Muscle layer of duodenum (tissue), 2 donors: ENCODE measurements at regions not wholly inside any gene's neighbourhood (a gene's known extent, or its start where the extent isn't known, plus 50 kb on each side); places are given as distances from the start of the nearest gene placed in this dataset.

Experiments
- H3K27ac ChIP-seq: one replicate; pipeline ENCODE4 v1.7.0; 2013; ENCODE audit warnings: mild to moderate bottlenecking, low read length
- H3K27me3 ChIP-seq: one replicate; pipeline ENCODE4 v1.7.0; 2013; ENCODE audit warnings: low read depth, mild to moderate bottlenecking, control low read depth, low read length
- H3K36me3 ChIP-seq, 2 donors: one replicate each; pipeline ENCODE4 v1.7.0; 2013; ENCODE audit warnings: low read length in 2 of 2, control low read depth in 1 of 2, mild to moderate bottlenecking in 1 of 2; ENCODE audit not compliant: insufficient read depth in 2 of 2, control insufficient read depth in 1 of 2
- H3K4me1 ChIP-seq, 2 donors: one replicate each; pipeline ENCODE4 v1.7.0; 2013; ENCODE audit warnings: low read length in 2 of 2, mild to moderate bottlenecking in 2 of 2, control low read depth in 1 of 2, moderate library complexity in 1 of 2; ENCODE audit not compliant: insufficient read depth in 2 of 2, control insufficient read depth in 1 of 2
- H3K4me3 ChIP-seq, 2 donors: one replicate each; pipeline ENCODE4 v1.7.0; 2013; ENCODE audit warnings: low read length in 2 of 2, low read depth in 1 of 2, mild to moderate bottlenecking in 1 of 2
- H3K9me3 ChIP-seq, 2 donors: one replicate each; pipeline ENCODE4 v1.7.0; 2013; ENCODE audit warnings: low read length in 2 of 2, control low read depth in 1 of 2, mild to moderate bottlenecking in 1 of 2; ENCODE audit not compliant: control insufficient read depth in 1 of 2
- donor health status: healthy.

DNA sequence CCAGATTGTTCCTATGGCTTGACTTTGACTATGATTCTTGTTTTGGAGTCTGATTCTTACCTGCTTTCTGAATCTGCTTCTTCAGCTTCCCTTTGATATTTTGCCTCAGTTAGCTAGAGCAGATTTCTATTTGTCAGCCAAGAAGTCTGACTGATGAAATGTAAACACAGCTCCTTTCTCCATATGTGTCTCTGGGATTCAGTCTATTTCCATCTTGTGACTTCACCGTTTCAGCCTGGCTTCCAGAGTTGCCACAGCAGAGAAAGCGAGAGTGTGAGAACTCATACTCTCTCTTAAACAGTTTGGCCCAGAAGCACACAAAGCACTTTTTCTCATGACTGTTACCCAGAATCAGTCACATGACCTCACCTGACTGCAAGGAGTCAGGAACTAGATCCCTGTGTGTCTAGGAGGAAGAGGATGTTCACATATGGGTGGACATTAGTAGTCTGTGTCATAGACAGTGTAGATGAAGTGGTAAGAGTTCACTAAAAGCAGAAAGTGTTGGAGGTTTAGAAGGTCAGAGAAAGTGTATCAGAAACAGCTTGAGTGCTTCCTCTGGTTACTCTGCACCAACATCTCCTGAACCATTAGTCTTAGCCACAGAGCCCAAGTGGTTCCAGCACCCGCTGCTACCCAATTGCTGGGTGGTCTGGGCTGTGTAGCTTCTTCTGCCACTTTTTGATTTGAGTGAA, 103.4 kb upstream of the CDK6 start:
- Histone ChIP-seq H3K4me1 (no peaks in the 10 kb centered on the region), H3K27me3 (no peaks in the 10 kb centered on the region), H3K27ac (no peak overlapping the region), H3K36me3 (no peaks in the 10 kb centered on the region), H3K4me3 (no peak overlapping the region), H3K9me3 (peaks cover 0 to 11% of the 10 kb centered on the region in 2 donors)

GRCh38 chr7:92934096-92934495, 97.7 kb upstream of the CDK6 start:
- Histone ChIP-seq H3K27me3 (no peaks in the 10 kb centered on the region), H3K4me3 (no peak overlapping the region), H3K27ac (no peak overlapping the region), H3K9me3 (peaks cover 4 to 12% of the 10 kb centered on the region in 2 donors), H3K36me3 (no peaks in the 10 kb centered on the region), H3K4me1 (no peaks in the 10 kb centered on the region)

DNA sequence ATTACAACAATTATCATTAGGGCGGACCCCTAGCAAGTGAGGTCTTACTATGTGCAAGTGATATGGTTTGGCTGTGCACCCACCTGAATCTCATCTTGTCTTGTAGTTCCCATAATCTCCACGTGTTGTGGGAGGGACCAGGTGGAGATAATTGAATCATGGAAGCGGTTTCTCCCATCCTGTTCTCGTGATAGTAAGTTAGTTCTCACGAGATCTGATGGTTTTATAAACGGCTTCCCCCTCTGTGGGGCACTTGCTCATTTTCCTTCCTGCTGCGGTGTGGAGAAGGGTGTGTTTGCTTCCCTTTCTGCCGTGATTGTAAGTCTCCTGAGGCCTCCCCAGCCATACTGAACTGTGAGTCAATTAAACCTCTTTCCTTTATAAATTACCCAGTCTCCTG, 96.1 kb upstream of the CDK6 start:
- Histone ChIP-seq H3K4me1 (no peaks in the 10 kb centered on the region), H3K4me3 (no peak overlapping the region), H3K27ac (no peak overlapping the region), H3K9me3 (peaks cover 4 to 12% of the 10 kb centered on the region in 2 donors), H3K36me3 (no peaks in the 10 kb centered on the region), H3K27me3 (no peaks in the 10 kb centered on the region)

GRCh38 chr7:92930404-92930803, 94.0 kb upstream of the CDK6 start:
- Histone ChIP-seq H3K36me3 (no peaks in the 10 kb centered on the region), H3K27ac (no peak overlapping the region), H3K27me3 (no peaks in the 10 kb centered on the region), H3K9me3 (peaks cover 4 to 12% of the 10 kb centered on the region in 2 donors), H3K4me1 (no peaks in the 10 kb centered on the region), H3K4me3 (no peak overlapping the region)

DNA sequence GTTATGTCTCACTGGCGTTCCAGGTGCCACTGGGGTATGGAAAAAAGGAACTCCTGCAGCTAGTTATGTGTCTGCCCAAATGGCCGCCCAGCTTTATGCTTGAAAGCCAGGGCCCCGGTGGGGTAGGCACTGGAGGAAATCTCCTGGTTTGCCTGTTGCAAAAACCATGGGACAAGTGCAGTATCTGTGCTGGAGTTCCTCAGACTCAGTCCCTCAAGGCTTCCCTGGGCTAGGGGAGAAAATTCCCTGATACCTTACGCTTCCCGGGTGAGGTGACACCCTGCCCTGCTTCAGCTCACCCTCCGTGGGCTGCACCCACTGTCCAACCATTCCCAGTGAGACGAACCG, 90.3 kb upstream of the CDK6 start:
- Histone ChIP-seq H3K4me3 (no peak overlapping the region), H3K36me3 (no peaks in the 10 kb centered on the region), H3K27me3 (no peaks in the 10 kb centered on the region), H3K9me3 (peaks cover 4 to 12% of the 10 kb centered on the region in 2 donors), H3K4me1 (no peaks in the 10 kb centered on the region), H3K27ac (no peak overlapping the region)

- Histone ChIP-seq H3K36me3 (no peaks in the 10 kb centered on the region), H3K27me3 (no peaks in the 10 kb centered on the region), H3K4me1 (no peaks in the 10 kb centered on the region), H3K27ac (no peak overlapping the region), H3K9me3 (peaks cover 4 to 12% of the 10 kb centered on the region in 2 donors), H3K4me3 (no peak overlapping the region)
Measured at GRCh38 chr7:92925876-92926696, 89.7 kb upstream of the CDK6 start.

DNA sequence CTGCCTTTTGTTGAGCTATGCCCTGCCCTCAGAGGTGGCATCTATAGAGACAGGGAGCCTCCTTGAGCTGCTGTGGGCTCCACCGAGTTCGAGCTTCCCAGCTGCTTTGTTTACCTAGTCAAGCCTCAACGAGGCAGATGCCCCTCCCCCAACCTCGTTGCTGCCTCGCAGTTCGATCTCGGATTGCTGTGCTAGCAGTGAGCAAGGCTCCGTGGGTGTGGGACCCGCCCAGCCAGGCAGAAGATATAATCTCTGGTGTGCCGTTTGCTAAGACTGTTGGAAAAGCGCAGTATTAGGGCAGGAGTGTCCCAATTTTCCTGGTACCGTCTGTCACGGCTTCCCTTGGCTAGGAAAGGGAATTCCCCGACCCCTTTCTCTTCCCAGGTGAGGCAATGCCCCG, 88.4 kb upstream of the CDK6 start:
- Histone ChIP-seq H3K27me3 (no peaks in the 10 kb centered on the region), H3K4me3 (no peak overlapping the region), H3K27ac (no peak overlapping the region), H3K9me3 (peaks cover 0 to 6% of the 10 kb centered on the region in 2 donors), H3K36me3 (no peaks in the 10 kb centered on the region), H3K4me1 (no peaks in the 10 kb centered on the region)

GRCh38 chr7:92917230-92917629, 80.9 kb upstream of the CDK6 start:
- H3K27ac ChIP-seq = no peak overlapping the region
- no peaks in the 10 kb centered on the region for H3K36me3 ChIP-seq
- no peaks in the 10 kb centered on the region for H3K9me3 ChIP-seq
- no peak overlapping the region for H3K4me3 ChIP-seq
- no peaks in the 10 kb centered on the region for H3K27me3 ChIP-seq
- peaks cover 0 to 8% of the 10 kb centered on the region in 2 donors for H3K4me1 ChIP-seq

DNA sequence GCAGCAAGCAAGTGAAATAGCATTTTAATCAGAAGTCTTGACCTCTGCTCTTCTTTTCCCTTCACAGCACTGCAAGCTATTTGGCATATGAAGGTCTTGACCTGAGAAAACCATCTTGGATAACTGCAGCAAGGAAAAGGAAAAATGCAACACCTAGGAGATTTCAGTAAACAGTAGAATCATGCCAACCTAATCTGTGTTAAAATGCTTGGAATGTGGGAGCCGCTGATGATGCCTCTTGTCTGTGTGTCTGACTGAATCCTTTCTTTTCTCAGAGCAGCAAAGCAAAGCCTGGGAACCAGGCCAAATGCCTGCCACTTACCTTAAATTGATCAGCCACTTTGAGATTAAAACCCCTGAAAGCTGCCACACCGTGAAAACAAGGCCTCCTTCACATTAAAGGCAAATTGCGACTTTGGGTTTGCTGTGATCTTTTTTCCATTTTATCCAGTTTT, 80.4 kb upstream of the CDK6 start:
- Histone ChIP-seq H3K27me3 (no peaks in the 10 kb centered on the region), H3K9me3 (no peaks in the 10 kb centered on the region), H3K36me3 (no peaks in the 10 kb centered on the region), H3K4me3 (no peak overlapping the region), H3K27ac (no peak overlapping the region), H3K4me1 (peaks cover 0 to 8% of the 10 kb centered on the region in 2 donors)

DNA sequence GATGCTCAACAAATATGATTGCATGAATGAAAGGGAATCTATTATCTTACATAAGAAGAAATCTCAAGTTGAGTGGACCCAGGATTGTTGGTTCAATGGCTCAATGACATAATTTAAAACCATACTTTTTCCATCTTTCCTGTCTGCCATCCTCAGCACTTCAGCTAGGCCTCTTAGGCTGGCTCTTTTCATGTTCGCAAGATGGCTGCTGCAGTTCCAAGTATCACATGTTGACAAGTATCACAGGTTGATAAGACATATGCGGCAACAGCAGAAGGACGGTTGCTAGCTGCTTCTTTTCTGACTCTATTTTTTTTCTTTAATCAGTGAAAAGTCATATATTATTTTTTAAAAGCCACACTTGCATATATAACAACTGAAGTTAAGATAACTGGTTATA, 79.0 kb upstream of the CDK6 start:
- no peaks in the 10 kb centered on the region for H3K27me3 ChIP-seq
- H3K36me3 ChIP-seq = no peaks in the 10 kb centered on the region
- no peak overlapping the region for H3K4me3 ChIP-seq
- H3K9me3 ChIP-seq = no peaks in the 10 kb centered on the region
- H3K4me1 ChIP-seq = peaks cover 0 to 8% of the 10 kb centered on the region in 2 donors
- H3K27ac ChIP-seq = no peak overlapping the region

- peaks cover 0 to 8% of the 10 kb centered on the region in 2 donors for H3K4me1 ChIP-seq
- H3K27me3 ChIP-seq = no peaks in the 10 kb centered on the region
- no peak overlapping the region for H3K27ac ChIP-seq
- no peaks in the 10 kb centered on the region for H3K36me3 ChIP-seq
- no peaks in the 10 kb centered on the region for H3K9me3 ChIP-seq
- H3K4me3 ChIP-seq = no peak overlapping the region
Measured at GRCh38 chr7:92914645-92915044, 78.3 kb upstream of the CDK6 start.
